ENCODE measurements at regions not wholly inside any gene's neighbourhood (a gene's known extent, or its start where the extent isn't known, plus 50 kb on each side); places are given as distances from the start of the nearest gene placed in this dataset.

GRCh38 chr1:22196041-22196440 lies 53.1 kb upstream of the WNT4 start:
- H3K27ac Mint-ChIP-seq, result no peak overlapping the region
- H3K4me3 Mint-ChIP-seq, result no peak overlapping the region
- H3K4me1 Mint-ChIP-seq (ENCODE audit: low read depth), result no peaks in the 10 kb centered on the region
- H3K9me3 Mint-ChIP-seq, result no peaks in the 10 kb centered on the region
- peaks cover 17% of the 10 kb centered on the region for H3K27me3 Mint-ChIP-seq (ENCODE audit: low read depth)
- DNase-seq, result no peak
- ATAC-seq (replicated peaks in 1 of 2), result no peak
- H3K36me3 Mint-ChIP-seq (ENCODE audit: insufficient read depth in 2 of 2), result no peaks in the 10 kb centered on the region

GRCh38 chr1:22196641-22197040 lies 53.7 kb upstream of the WNT4 start:
- no peak overlapping the region for H3K27ac Mint-ChIP-seq
- ATAC-seq (replicated peaks in 1 of 2) (no peak), DNase-seq (no peak)
- peaks cover 17% of the 10 kb centered on the region for H3K27me3 Mint-ChIP-seq (ENCODE audit: low read depth)
- no peak overlapping the region for H3K4me3 Mint-ChIP-seq
- no peaks in the 10 kb centered on the region for H3K36me3 Mint-ChIP-seq (ENCODE audit: insufficient read depth in 2 of 2)
- H3K9me3 Mint-ChIP-seq, result no peaks in the 10 kb centered on the region
- H3K4me1 Mint-ChIP-seq (ENCODE audit: low read depth), result no peaks in the 10 kb centered on the region

- H3K9me3 Mint-ChIP-seq, result no peaks in the 10 kb centered on the region
- peaks cover 18% of the 10 kb centered on the region for H3K27me3 Mint-ChIP-seq (ENCODE audit: low read depth)
- ATAC-seq (replicated peaks in 1 of 2) (no peak), DNase-seq (no peak)
- H3K4me3 Mint-ChIP-seq, result no peak overlapping the region
- H3K36me3 Mint-ChIP-seq (ENCODE audit: insufficient read depth in 2 of 2), result no peaks in the 10 kb centered on the region
- no peaks in the 10 kb centered on the region for H3K4me1 Mint-ChIP-seq (ENCODE audit: low read depth)
- no peak overlapping the region for H3K27ac Mint-ChIP-seq
These were observed 54.7 kb upstream of the WNT4 start for GRCh38 chr1:22197644-22198043.

GRCh38 chr1:22201023-22201422 lies 58.1 kb upstream of the WNT4 start:
- ATAC-seq (replicated peaks in 1 of 2) (no peak), DNase-seq (no peak)
- no peak overlapping the region for H3K4me3 Mint-ChIP-seq
- H3K27ac Mint-ChIP-seq, result no peak overlapping the region
- no peaks in the 10 kb centered on the region for H3K9me3 Mint-ChIP-seq
- no peaks in the 10 kb centered on the region for H3K4me1 Mint-ChIP-seq (ENCODE audit: low read depth)
- peaks cover 41% of the 10 kb centered on the region for H3K27me3 Mint-ChIP-seq (ENCODE audit: low read depth)
- H3K36me3 Mint-ChIP-seq (ENCODE audit: insufficient read depth in 2 of 2), result no peaks in the 10 kb centered on the region

DNA sequence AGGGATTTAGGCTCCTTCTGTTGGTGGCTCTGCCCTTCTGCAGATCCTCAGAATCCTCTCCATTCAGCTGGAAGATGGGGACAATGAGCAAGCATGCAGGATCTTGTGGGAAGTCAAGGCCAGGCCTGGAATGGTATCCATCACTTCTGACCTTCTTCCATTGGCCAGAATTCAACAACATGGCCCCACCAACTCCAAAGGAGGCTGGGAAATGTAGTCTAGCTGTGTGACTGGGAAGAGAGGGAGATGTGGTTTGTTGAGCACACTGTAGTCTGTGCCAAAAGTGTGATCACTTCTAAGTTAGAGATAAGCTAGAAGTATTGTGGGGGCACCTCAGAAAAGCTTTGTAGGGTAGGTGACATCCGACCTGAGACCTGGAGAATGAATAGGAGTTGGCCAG lies 60.4 kb upstream of the WNT4 start:
- DNase-seq (no peak), ATAC-seq (replicated peaks in 1 of 2) (no peak)
- H3K36me3 Mint-ChIP-seq (ENCODE audit: insufficient read depth in 2 of 2), result no peaks in the 10 kb centered on the region
- H3K9me3 Mint-ChIP-seq, result no peaks in the 10 kb centered on the region
- H3K27ac Mint-ChIP-seq, result no peak overlapping the region
- peaks cover 54% of the 10 kb centered on the region for H3K27me3 Mint-ChIP-seq (ENCODE audit: low read depth)
- H3K4me3 Mint-ChIP-seq, result no peak overlapping the region
- H3K4me1 Mint-ChIP-seq (ENCODE audit: low read depth), result no peaks in the 10 kb centered on the region

DNA sequence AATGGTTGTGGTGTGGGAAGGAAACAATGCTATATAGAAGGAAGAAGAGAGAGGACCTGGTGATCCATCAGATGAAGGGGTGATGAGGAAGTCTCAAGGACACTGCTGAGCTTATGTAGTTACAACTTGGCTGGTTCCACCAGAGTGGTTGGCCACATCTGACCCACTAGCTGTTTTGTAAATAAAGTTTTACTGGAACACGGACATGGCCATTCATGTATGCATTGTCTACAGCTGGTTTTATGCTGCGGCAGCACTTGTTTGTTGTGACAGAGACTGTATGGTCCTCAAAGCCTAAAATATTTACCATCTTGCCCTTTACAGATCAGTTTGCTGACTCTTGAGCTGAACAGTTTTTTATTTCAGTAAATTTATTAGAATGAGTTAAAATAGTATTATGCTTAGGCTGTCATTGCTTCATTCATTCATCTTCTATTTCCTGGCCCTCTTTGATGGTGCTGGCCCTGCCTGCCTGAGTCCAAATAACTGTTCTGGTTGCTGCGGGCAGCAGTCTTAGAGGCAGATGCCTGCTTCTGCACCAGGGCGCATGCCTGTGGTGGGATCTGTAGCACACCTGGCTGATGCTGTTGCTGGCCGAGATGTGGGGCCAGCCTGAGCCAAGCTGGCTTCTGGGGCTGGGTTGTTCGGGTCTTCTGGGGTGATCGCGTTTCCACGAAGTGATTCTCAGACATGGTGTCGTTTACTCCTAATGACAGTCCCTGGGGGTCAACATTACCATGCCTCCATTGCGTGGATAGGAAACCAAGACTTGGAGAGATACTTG lies 61.4 kb upstream of the WNT4 start:
- Mint-ChIP-seq H3K9me3 (no peaks in the 10 kb centered on the region), H3K27ac (no peak overlapping the region), H3K36me3 (ENCODE audit: insufficient read depth in 2 of 2) (no peaks in the 10 kb centered on the region), H3K4me1 (ENCODE audit: low read depth) (no peaks in the 10 kb centered on the region), H3K27me3 (ENCODE audit: low read depth) (peaks cover 52% of the 10 kb centered on the region), H3K4me3 (no peak overlapping the region)
- no peak for ATAC-seq (replicated peaks in 1 of 2)
- DNase-seq, result no peak

GRCh38 chr1:22204989-22205913 lies 62.4 kb upstream of the WNT4 start:
- H3K27me3 Mint-ChIP-seq (ENCODE audit: low read depth), result peaks cover 57% of the 10 kb centered on the region
- DNase-seq (no peak), ATAC-seq (replicated peaks in 1 of 2) (no peak)
- H3K4me3 Mint-ChIP-seq, result no peak overlapping the region
- H3K4me1 Mint-ChIP-seq (ENCODE audit: low read depth), result no peaks in the 10 kb centered on the region
- H3K27ac Mint-ChIP-seq, result no peak overlapping the region
- H3K36me3 Mint-ChIP-seq (ENCODE audit: insufficient read depth in 2 of 2), result no peaks in the 10 kb centered on the region
- H3K9me3 Mint-ChIP-seq, result no peaks in the 10 kb centered on the region

DNA sequence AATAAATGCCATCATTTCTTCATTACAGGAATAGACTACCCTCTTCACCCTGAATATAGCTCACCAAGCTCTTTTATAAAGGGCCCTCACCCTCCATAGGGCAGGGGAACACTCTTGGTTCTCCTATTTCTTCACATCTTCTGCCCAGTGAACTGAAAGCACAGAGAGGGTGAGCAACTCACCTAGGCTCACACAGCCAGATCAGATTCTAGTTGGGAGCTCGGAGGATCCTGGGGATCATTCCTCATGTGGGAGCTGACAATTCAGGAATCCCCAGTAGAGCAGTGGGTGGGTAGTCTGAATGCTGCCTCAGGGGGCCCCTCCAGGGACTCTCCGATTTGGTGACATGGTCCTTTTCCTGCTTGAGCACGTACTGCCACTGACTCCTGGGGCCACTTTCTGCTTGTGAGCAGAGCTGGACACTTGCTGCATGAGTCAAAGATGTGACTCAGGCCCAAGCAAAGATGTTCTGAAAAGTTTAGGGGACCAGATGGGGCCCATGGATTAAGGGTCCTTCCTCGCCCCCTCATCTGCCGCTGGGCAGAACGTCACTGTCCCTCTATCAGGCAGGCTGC lies 63.7 kb upstream of the WNT4 start:
- H3K36me3 Mint-ChIP-seq (ENCODE audit: insufficient read depth in 2 of 2), result no peaks in the 10 kb centered on the region
- ATAC-seq (replicated peaks in 1 of 2), result no peak
- peaks cover 71% of the 10 kb centered on the region for H3K27me3 Mint-ChIP-seq (ENCODE audit: low read depth)
- H3K27ac Mint-ChIP-seq, result no peak overlapping the region
- H3K4me1 Mint-ChIP-seq (ENCODE audit: low read depth), result no peaks in the 10 kb centered on the region
- H3K9me3 Mint-ChIP-seq, result no peaks in the 10 kb centered on the region
- H3K4me3 Mint-ChIP-seq, result no peak overlapping the region
- no peak for DNase-seq

- ATAC-seq (replicated peaks in 1 of 2), result no peak
- H3K36me3 Mint-ChIP-seq (ENCODE audit: insufficient read depth in 2 of 2), result no peaks in the 10 kb centered on the region
- no peak overlapping the region for H3K27ac Mint-ChIP-seq
- no peak for DNase-seq
- no peaks in the 10 kb centered on the region for H3K9me3 Mint-ChIP-seq
- peaks cover 80% of the 10 kb centered on the region for H3K27me3 Mint-ChIP-seq (ENCODE audit: low read depth)
- no peak overlapping the region for H3K4me3 Mint-ChIP-seq
- no peaks in the 10 kb centered on the region for H3K4me1 Mint-ChIP-seq (ENCODE audit: low read depth)
These were observed 64.8 kb upstream of the WNT4 start for GRCh38 chr1:22207511-22208267.

DNA sequence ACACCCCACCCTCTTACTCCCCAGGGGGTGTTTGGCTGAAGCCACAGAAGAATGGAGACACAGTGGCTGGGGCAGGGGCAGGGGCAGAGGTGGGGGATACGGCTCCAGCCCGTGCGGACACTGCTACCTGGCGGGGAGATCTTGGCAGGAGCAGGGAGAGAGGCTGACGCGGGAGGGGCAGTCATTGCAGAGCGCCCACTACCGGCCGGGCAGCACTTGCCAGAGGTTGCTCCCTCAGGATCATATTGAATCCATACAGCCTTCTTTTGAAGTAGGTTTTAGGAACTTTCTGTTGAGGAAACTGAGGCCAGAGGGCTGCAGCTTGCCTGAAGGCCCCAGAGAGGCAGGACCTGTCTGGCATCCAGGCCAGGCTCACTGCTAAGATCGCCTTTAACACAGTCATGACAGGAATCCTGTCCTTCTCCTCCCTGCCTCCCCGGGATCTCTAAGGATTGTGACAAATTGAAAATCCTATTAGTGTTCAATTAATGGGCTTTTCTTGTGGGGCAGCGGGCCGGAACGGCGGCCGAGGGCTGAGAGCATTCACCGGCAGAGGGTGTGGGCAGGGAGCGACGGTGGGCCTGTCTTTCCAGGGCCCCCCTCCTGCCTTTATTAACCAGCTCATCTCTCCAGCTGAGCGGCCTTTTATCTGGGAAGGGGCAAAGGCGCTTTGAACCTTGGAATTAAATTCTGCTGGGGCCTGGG lies 65.5 kb upstream of the WNT4 start:
- ATAC-seq (replicated peaks in 1 of 2) (no peak), DNase-seq (no peak)
- Mint-ChIP-seq H3K9me3 (no peaks in the 10 kb centered on the region), H3K27ac (no peak overlapping the region), H3K36me3 (ENCODE audit: insufficient read depth in 2 of 2) (no peaks in the 10 kb centered on the region), H3K4me3 (no peak overlapping the region), H3K27me3 (ENCODE audit: low read depth) (peaks cover 80% of the 10 kb centered on the region), H3K4me1 (ENCODE audit: low read depth) (no peaks in the 10 kb centered on the region)

GRCh38 chr1:22208973-22209378 lies 66.1 kb upstream of the WNT4 start:
- Mint-ChIP-seq H3K4me3 (no peak overlapping the region), H3K9me3 (no peaks in the 10 kb centered on the region), H3K27me3 (ENCODE audit: low read depth) (peaks cover 81% of the 10 kb centered on the region), H3K27ac (no peak overlapping the region), H3K4me1 (ENCODE audit: low read depth) (no peaks in the 10 kb centered on the region), H3K36me3 (ENCODE audit: insufficient read depth in 2 of 2) (no peaks in the 10 kb centered on the region)
- no peak for DNase-seq
- ATAC-seq (replicated peaks in 1 of 2), result no peak

DNA sequence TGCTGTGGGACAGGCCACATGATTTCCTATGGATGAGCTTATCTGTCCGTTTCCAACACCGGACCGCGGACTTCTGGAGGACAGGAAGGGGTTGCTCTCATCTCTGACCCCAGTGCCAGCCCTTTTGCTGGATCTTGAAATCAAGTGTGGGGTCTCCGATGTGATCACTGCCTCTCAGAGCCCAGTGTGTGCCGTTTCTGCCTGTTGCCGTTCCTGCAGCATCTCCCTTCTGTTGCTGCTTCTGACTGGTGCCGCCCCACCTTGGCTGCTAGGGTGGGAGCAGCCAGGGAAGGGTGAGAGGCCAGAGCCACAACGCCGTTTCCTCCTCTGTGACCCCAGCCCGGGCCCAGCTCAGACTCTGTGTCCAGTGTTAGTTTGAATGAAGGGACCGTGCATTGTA lies 67.3 kb upstream of the WNT4 start:
- no peaks in the 10 kb centered on the region for H3K36me3 Mint-ChIP-seq (ENCODE audit: insufficient read depth in 2 of 2)
- H3K4me3 Mint-ChIP-seq, result no peak overlapping the region
- H3K4me1 Mint-ChIP-seq (ENCODE audit: low read depth), result no peaks in the 10 kb centered on the region
- no peaks in the 10 kb centered on the region for H3K9me3 Mint-ChIP-seq
- DNase-seq (no peak), ATAC-seq (replicated peaks in 1 of 2) (no peak)
- no peak overlapping the region for H3K27ac Mint-ChIP-seq
- peaks cover 84% of the 10 kb centered on the region for H3K27me3 Mint-ChIP-seq (ENCODE audit: low read depth)

Data from activated T-cell treated with anti-CD3 and anti-CD28 coated beads, Interleukin-2, amount 50 U/mL, for 72 hours (primary cell).